COLO829 (cell line): ENCODE measurements at regions not wholly inside any gene's neighbourhood (a gene's known extent, or its start where the extent isn't known, plus 50 kb on each side); places are given as distances from the start of the nearest gene placed in this dataset.

Experiments used
- DNase-seq: peaks from one replicate; pipeline ENCODE4 v3.0.0; 2012; ENCODE audit warnings: low spot score

- no peak for DNase-seq
Observed at GRCh38 chr18:34978533-34978893, 62.7 kb upstream of the MAPRE2 start.

DNA sequence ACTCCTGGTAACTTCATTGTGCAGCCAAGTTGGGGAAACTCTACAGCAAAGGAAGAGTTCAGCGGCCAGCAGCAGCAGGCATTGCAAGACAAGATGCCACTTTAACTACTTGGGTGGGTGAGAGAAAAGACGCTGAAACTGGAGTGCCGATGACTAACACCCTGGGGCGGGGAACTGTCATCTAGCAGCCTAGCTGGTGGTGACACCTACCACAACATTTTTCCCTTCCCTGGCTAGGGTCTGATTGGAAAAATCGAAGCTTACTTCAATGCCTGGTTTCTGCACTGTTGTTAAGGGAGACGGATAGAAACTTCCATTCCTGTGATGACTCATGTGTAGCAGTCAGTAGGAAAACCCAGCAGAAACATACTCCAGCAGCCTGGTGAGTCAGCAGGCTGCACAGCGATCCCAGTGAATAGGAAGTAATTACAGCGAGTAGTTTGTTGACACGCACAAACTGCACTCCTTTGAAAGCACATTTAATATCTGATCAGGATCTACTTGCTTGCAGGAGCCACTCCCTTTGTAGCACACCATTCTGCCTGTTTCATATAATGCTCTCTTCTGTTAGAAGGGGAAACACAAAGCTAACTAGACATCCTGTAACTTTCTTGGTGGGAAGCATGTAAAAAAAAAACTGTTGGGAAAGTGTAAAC is 62.1 kb upstream of the MAPRE2 start:
- peak; percentile 80 for DNase-seq

- DNase-seq, result no peak
Observed at GRCh38 chr18:34981487-34981886, 59.7 kb upstream of the MAPRE2 start.

- no peak for DNase-seq
Observed at GRCh38 chr18:34985963-34986362, 55.2 kb upstream of the MAPRE2 start.

GRCh38 chr18:34990597-34990996 is 50.6 kb upstream of the MAPRE2 start:
- peak; percentile 45 for DNase-seq

GRCh38 chr18:34991152-34991551 is 50.1 kb upstream of the MAPRE2 start:
- no peak for DNase-seq
